T47D (cell line): ENCODE measurements at regions not wholly inside any gene's neighbourhood (a gene's known extent, or its start where the extent isn't known, plus 50 kb on each side); places are given as distances from the start of the nearest gene placed in this dataset.

Experiments used
- DNase-seq, 2 experiments: peaks; one replicate each; pipeline versions ENCODE4 v3.0.0 to v3.0.0-alpha.2; 2011 to 2012; ENCODE audit warnings: low read depth in 1 of 2, low spot score in 1 of 2
- JUND ChIP-seq: IDR thresholded peaks from 2 replicates; pipeline ENCODE4 v1.6.1; 2012; ENCODE audit warnings: low read depth
- in situ Hi-C: cut with HindIII; loops from 2 replicates; pipeline ENCODE4 v1.10.0; 2016; ENCODE audit warnings: low sequenced_read_pairs, low pct_unique_long_range_greater_than_20kb

- TF ChIP-seq JUND, result no peak
- no peak for DNase-seq
- in situ Hi-C loops, result no loop called here
Observed at GRCh38 chr5:2507611-2508010, 243.9 kb downstream of the IRX2 start.

GRCh38 chr5:2506603-2507002, 244.9 kb downstream of the IRX2 start:
- no peak for TF ChIP-seq JUND
- DNase-seq, result no peak
- in situ Hi-C loops, result no loop called here

- TF ChIP-seq JUND, result no peak
- in situ Hi-C loops, result no loop called here
- DNase-seq, result no peak
Observed at GRCh38 chr5:2505217-2505616, 246.3 kb downstream of the IRX2 start.

- in situ Hi-C loops, result no loop called here
- no peak for TF ChIP-seq JUND
- DNase-seq, result no peak
Observed at GRCh38 chr5:2502970-2503594, 248.4 kb downstream of the IRX2 start.

GRCh38 chr5:2499917-2500316, 251.6 kb downstream of the IRX2 start:
- in situ Hi-C loops, result no loop called here
- no peak for TF ChIP-seq JUND
- DNase-seq, result no peak

- in situ Hi-C loops, result no loop called here
- no peak for DNase-seq
- TF ChIP-seq JUND, result no peak
Observed at GRCh38 chr5:2496891-2497290, 254.6 kb downstream of the IRX2 start.

- in situ Hi-C loops, result no loop called here
- TF ChIP-seq JUND, result no peak
- peak in 1 of 2 experiments; percentile 5 for DNase-seq
Observed at GRCh38 chr5:2496126-2496525, 255.4 kb downstream of the IRX2 start.

GRCh38 chr5:2493356-2493755, 258.1 kb downstream of the IRX2 start:
- in situ Hi-C loops, result no loop called here
- DNase-seq, result no peak
- no peak for TF ChIP-seq JUND

- DNase-seq, result no peak
- TF ChIP-seq JUND, result no peak
- in situ Hi-C loops, result no loop called here
Observed at GRCh38 chr5:2492476-2492875, 259.0 kb downstream of the IRX2 start.

GRCh38 chr5:2491846-2492245, 259.6 kb downstream of the IRX2 start:
- no peak for DNase-seq
- TF ChIP-seq JUND, result no peak
- in situ Hi-C loops, result no loop called here

- TF ChIP-seq JUND, result no peak
- no peak for DNase-seq
- in situ Hi-C loops, result no loop called here
Observed at GRCh38 chr5:2489306-2489705, 262.2 kb downstream of the IRX2 start.

GRCh38 chr5:2488593-2488992, 262.9 kb downstream of the IRX2 start:
- TF ChIP-seq JUND, result no peak
- DNase-seq, result no peak
- in situ Hi-C loops, result no loop called here

GRCh38 chr5:2487152-2487763, 264.2 kb downstream of the IRX2 start:
- DNase-seq, result no peak
- in situ Hi-C loops, result no loop called here
- no peak for TF ChIP-seq JUND

GRCh38 chr5:2486373-2486772, 265.1 kb downstream of the IRX2 start:
- DNase-seq, result no peak
- no peak for TF ChIP-seq JUND
- in situ Hi-C loops, result no loop called here
